Fibroblast of skin of back (primary cell): ENCODE measurements at regions not wholly inside any gene's neighbourhood (a gene's known extent, or its start where the extent isn't known, plus 50 kb on each side); places are given as distances from the start of the nearest gene placed in this dataset.

Experiments used
- DNase-seq: peaks from one replicate; pipeline ENCODE4 v3.0.0-alpha.2; 2013

DNA sequence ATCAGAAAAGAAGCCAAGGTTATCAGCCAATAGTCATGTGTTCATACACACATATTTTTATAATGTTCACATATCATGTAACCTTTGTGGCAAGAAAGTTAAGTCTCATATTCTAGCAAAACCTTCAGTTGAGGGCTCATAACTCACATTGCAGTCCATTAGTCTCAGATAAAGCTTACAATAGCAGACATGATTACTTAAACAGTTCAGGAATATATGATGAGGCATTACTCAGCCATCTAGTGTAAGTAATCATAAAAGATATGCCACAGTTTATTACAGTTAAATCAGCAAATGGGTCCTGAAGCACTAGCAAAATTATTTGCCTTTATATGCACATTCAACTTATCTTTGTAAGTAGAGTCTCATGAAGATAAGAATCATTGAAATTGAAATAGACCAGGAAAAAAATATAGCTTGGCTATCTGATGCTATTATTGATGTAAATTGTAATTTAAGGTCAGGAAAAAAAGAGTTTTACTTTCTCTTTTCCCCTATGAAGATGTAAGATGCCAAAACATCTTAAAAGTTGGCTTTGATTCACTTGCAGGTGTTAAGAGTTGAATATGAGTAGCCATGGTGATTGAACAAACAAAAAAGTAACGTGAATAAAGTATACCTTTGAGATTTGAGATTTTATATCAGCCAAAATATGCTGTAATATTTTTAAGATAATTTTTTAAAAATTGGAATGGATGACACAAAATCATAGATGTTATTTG lies 537.0 kb downstream of the SLC6A15 start:
- DNase-seq, result peak; percentile 47

GRCh38 chr12:84362552-84362897 lies 550.1 kb downstream of the SLC6A15 start:
- DNase-seq, result no peak

- DNase-seq, result no peak
These were observed 550.7 kb downstream of the SLC6A15 start for GRCh38 chr12:84361651-84362551.

- DNase-seq, result no peak
These were observed 555.3 kb downstream of the SLC6A15 start for GRCh38 chr12:84357314-84357713.

GRCh38 chr12:84356224-84356623 lies 556.4 kb downstream of the SLC6A15 start:
- no peak for DNase-seq

DNA sequence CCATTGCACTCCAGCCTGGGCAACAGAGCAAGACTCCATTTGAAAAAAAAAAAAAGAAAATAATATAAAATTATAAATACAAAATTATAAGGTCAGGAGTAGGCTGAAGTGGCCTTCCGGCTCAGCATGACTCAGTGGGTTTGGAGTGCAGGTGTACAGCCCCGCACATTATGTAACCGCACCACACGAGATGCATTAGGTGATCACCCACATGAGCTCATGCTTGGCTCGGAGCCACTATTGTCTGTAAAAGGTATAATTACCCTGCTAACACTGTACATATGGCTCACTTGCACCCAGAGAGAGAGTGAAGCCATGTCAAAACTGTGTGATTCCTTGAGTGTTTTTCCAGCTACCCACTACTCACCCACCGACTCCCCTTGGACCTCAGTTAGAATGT lies 557.0 kb downstream of the SLC6A15 start:
- no peak for DNase-seq

DNA sequence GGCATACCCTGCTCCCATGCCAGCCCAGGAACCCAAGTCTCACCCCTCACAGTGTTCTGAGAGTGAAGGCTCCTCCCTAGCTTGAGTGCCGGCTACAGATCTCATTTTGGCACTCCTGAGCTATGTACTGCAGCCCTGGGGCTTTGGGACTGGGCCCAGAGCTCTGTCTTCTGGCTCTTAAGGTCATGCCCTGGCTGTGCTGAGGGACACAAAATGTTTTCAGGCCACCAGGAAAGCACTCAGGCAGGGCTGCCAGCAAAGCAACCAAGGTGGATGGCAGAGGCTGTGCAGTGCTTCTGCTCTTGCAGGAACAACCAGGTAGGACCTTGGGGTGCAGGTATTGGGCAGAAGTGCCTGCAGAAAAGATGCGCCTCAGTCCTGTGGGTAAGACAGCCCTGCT lies 564.0 kb downstream of the SLC6A15 start:
- DNase-seq, result no peak

- DNase-seq, result no peak
These were observed 571.0 kb downstream of the SLC6A15 start for GRCh38 chr12:84341467-84342193.

GRCh38 chr12:84336231-84336630 lies 576.4 kb downstream of the SLC6A15 start:
- no peak for DNase-seq

DNA sequence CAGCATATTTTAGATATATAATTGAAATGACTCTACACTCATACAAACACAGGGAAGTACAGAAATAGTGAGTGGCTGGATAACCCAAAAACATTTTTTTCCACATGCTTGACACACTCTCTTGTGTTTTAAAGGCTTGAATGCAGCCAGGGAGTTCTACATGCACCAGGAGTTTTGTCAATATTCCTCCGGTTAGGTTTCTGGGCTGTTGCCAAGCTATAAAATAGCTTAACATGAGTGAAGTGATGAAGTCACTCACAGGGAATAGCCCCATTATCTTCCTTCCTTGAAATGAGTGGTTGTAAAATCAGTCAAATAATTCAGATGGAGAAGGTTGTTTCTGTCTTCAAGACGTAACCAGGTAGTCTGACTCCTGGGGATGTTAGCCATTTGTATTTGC lies 582.7 kb downstream of the SLC6A15 start:
- DNase-seq, result peak; percentile 6

GRCh38 chr12:84315926-84316325 lies 596.7 kb downstream of the SLC6A15 start:
- DNase-seq, result no peak

DNA sequence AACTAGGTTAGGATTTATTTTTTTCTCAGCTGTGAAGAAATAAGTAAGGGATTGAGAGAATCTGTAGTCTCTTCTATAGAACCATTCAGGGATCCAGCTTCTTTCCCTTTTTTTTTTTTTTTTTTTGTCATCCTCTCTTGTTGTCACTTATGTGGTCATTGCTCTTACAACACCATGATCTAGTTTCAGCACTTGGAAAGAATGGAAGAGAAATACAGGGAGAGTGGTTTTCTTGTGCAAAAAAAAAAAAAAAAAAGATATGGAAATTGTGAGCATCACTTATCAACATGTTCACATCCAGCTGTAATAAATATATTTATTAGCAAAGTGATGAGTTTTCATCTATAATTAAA lies 599.3 kb downstream of the SLC6A15 start:
- no peak for DNase-seq

DNA sequence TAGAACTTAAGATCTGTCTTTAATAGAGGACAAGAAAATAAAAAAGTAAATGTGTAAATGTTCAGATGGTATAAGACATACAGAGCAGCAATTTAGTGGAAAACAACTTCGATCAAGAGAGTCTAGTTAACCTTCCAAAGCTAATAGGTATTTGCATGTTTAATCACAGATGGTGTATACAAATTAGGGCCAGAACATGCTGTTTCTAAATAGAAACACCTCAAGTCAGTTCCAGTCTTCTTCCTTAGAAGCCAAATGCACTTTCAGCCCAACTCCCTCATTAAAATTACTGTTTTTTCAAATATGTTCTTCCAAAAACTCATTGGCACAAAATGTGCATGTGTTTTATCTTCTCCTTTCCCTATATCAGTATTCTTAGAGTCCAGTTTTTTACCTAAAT lies 604.4 kb downstream of the SLC6A15 start:
- DNase-seq, result no peak

GRCh38 chr12:84305144-84305543 lies 607.5 kb downstream of the SLC6A15 start:
- DNase-seq, result no peak

DNA sequence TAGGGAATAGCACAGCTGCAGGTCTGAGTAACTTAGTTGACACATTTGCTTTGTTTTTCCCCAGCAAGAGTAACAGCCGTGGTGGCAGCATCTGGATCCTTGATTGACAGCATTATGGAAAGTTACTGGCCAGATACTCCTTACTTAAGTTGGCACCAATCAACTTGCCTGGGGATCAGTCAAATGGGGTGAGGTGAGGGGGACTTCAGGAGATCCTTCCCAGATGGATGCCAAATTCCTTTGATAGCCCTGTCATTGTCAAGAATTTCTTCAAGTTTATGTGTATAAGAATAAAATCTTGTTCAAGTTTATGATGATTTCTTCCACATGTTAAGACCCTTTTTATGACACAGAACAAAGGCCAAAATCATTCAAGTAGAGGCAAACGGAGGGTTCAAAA lies 618.4 kb downstream of the SLC6A15 start:
- DNase-seq, result no peak

DNA sequence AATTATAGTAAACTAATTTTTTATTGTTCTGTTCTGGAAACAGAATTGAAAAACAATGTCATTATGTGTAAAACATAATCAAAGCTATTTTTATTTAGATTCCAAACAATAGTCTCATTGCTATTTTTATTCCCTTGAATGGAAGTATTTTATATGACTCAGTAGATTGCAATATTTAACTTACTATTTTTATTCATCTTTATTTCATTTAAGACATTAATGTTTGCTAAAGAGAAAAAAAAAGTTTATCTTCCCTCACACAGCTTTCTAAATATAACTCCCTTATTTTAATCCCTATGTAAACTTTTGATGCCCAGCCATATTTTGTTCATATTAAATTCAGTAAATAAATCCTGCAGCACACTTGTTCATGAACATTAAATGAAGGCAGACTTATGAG lies 622.4 kb downstream of the SLC6A15 start:
- DNase-seq, result peak; percentile 53

- no peak for DNase-seq
These were observed 634.6 kb downstream of the SLC6A15 start for GRCh38 chr12:84277986-84278385.

- no peak for DNase-seq
These were observed 636.4 kb downstream of the SLC6A15 start for GRCh38 chr12:84276215-84276614.

DNA sequence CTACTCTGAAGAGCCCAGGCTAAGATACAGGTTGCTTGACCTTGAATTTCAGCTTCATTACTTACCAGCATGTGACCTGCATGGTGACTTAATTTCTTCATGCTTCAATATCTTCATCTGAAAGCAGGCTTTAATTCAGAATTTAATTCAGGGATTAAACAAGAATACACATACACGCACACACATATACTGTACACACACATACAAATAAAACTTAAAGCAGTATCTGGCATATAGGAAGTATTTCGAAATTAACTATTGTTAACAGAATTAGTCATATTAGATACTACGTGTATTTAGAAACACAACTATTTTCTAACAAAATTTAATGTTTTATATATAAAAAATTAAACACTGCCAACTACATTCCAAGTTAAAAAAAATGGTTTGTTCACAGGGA lies 640.3 kb downstream of the SLC6A15 start:
- DNase-seq, result no peak

GRCh38 chr12:84270470-84271140 lies 642.0 kb downstream of the SLC6A15 start:
- DNase-seq, result no peak

DNA sequence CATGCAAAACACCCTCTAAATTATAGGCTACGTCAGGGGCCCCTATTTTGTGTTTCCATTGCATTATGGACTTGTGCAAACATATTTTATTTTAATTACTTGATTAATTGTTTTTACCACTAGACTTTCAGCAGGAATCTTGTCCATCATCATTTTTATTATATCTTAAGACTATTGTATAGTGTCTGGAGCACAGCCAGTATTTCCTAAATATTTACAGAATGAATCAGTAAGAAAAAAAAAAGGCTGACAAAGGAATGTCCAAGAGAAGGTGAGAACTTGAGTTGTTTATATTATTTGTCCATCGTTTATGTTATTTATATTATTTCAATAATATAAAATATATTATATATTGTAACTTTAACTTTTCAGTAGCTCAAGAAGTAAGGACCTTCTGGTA lies 664.7 kb downstream of the SLC6A15 start:
- no peak for DNase-seq

- DNase-seq, result no peak
These were observed 668.9 kb downstream of the SLC6A15 start for GRCh38 chr12:84243686-84244085.

DNA sequence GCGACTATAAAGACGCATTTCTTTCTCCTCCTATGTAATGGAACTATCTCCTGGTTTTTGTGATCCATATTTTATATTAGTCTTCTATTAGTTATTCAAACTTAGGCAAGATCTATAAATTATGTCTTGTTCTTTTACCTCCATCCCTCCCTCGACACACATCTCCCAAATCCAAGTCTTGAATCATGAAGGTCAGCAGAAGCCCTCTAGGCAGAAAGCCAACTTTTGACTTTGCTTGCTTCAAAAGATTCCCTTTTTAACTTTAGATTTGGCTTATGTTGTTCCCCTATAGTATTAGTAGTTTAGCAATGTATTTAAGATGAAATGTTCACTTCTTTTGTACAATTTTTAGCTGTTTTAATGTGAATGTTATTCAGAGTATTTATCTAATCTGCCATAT lies 689.8 kb downstream of the SLC6A15 start:
- DNase-seq, result no peak
